NOMO-1 (cell line): ENCODE measurements at regions not wholly inside any gene's neighbourhood (a gene's known extent, or its start where the extent isn't known, plus 50 kb on each side); places are given as distances from the start of the nearest gene placed in this dataset.

ENCODE experiments used
- DNase-seq, 2 experiments: peaks; one replicate each; lab custom pipeline; 2025; ENCODE audit not compliant: unreplicated experiment in 2 of 2; lab: John Stamatoyannopoulos, UW

- DNase-seq: no peak
Observed at GRCh38 chr9:108618906-108619550, 236.8 kb downstream of the ACTL7B start.

- DNase-seq: no peak
Observed at GRCh38 chr9:108617676-108618075, 238.1 kb downstream of the ACTL7B start.

DNA sequence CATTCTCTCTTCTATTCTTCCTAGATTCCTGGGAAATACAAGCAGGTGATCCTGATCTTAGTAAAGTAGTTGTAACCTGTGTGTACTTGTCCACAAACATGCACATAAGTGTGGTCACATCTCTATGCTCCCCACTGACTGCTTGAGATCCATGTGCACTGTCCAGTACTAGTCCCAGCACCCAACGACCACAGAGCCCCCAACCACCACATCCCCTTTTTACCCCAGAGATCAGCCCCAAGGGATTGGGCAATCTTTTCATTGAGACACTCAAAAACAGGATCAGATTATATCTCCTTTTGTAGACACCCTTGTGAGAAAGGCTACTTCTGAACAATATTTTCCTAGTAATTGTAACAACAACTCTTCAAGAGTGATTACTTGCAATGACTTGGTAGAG is 240.6 kb downstream of the ACTL7B start:
- peak; percentile 71 to 76 for DNase-seq

DNA sequence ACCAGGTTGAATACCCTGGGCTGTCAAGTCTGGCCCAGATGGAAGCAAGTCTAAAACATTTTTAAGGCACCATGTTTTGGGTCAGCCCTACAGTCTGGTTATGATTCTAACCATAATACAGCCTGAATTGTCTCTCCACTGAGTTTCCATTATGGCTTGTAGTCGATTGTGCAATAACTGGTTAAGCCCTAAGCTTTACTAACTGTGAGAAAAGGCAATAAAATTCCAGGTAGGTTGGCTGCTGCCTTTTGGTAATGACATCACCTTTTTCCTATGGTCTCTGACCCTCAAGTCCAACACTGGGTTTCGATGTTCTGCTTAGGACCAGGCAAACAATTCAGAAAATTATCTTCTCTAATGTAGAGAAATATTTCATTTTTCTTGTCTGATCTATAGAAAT is 243.3 kb downstream of the ACTL7B start:
- DNase-seq: peak in 1 of 2 experiments; percentile 23

- DNase-seq: no peak
Observed at GRCh38 chr9:108609897-108610253, 245.9 kb downstream of the ACTL7B start.

- no peak for DNase-seq
Observed at GRCh38 chr9:108609227-108609896, 246.4 kb downstream of the ACTL7B start.

DNA sequence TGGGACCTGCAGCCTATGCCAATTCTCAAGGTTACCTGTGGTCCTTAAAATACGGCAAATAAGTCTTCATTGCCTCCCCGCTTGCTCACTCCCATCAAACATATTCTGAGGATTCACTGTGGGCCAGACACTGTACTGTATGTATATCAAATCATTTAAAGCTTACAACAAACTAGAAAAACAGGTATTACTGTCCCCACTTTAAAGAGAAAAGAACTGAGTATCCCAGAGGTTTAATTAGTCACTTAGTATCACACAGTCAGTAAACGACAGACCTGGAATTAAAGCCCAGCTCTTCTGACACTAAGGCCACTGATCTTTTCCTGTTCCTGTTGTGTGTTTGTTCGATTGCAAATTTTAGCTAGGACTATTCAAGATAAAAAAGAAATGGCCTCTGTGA is 248.2 kb downstream of the ACTL7B start:
- no peak for DNase-seq

- DNase-seq: no peak
Observed at GRCh38 chr9:108606401-108606800, 249.4 kb downstream of the ACTL7B start.

- DNase-seq: no peak
Observed at GRCh38 chr9:108603141-108603540, 252.6 kb downstream of the ACTL7B start.

DNA sequence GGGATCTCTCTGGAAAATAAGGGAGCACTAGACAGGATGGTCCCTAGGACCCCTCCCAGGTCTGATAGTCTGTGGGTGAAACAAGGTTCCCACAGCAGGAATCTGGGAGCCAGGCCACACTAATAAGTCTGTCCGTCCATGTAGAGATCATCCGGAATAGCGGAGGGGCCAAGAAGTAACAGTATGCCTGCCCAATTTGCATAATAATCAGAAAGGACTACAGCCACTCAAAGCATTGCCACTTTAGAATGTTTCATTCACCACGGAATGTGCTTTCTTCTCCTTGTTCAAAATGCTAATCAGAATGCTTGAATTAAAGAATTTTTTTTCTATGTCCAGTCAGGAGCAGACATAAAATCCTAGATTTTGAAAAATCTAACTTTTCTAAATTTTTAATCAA is 254.9 kb downstream of the ACTL7B start:
- DNase-seq: no peak

- no peak for DNase-seq
Observed at GRCh38 chr9:108599571-108599970, 256.2 kb downstream of the ACTL7B start.

GRCh38 chr9:108591121-108591520 is 264.7 kb downstream of the ACTL7B start:
- DNase-seq: no peak

DNA sequence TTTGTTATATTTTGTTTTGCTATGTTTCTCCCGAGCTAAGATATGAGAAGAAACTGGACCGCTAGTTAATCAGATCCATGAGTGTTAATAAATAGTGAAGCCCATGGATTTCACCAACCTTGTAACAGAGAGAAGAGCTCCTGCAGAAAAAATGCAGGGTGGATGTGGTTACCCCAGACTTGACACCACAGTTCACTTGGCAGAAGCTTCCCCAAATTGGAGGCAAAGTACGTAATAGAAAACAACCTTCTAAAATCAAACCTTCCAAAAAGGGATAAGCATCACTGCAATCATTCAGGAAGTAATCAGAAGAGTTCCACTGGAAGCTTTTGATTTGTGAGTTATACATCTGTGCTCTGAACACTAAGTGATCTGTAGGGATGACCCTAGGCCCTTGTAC is 267.5 kb downstream of the ACTL7B start:
- peak; percentile 71 to 83 for DNase-seq

DNA sequence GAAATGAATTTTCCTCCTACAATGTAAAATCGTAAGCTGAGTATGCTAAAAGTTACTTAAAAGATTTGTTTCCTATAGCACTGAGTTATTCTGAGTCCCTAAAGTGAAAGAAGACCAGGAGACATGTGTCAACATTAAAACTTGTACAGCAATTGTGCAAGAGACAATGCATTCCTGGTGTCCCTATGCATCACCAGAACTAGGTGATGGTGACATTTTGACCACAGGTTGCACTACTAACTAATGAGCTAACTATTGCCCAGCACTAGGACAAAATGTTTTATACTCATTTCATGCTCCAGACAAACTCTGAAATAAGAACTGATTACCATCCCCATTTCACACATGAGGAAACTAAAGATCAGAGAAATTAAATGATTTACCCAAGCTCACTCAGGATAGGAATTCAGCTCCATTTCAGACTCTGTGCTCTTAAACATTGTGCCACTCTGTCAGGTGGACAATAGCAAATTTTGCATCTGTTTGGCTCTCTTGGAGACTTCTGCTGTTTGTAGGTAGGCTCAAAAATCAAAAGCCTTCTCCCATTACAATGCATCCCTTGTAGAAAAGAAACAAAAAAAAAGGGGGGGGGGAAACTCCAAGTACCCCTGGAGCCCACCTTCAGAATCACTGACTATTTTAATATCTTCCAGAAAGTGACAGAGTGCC is 269.2 kb downstream of the ACTL7B start:
- peak in 1 of 2 experiments; percentile 40 for DNase-seq

- no peak for DNase-seq
Observed at GRCh38 chr9:108584860-108585259, 270.9 kb downstream of the ACTL7B start.

DNA sequence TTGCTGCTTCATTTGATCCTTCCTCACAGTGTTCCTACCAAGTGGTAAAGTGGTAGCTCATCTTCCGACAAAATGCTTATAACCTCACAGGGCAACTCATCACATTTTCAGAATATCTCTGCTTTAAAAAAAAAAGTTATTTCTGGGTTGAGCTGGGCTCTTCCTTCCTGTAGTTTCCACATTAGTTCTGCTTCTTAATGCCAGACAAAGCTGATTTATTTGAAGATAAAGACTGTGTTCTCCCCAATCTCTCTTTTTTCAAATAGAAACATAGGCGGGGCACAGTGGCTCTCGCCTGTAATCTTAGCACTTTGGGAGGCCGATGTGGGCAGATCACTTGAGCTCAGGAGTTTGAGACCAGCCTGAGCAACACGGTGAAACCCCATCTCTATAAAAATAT is 273.1 kb downstream of the ACTL7B start:
- peak; percentile 72 to 86 for DNase-seq

DNA sequence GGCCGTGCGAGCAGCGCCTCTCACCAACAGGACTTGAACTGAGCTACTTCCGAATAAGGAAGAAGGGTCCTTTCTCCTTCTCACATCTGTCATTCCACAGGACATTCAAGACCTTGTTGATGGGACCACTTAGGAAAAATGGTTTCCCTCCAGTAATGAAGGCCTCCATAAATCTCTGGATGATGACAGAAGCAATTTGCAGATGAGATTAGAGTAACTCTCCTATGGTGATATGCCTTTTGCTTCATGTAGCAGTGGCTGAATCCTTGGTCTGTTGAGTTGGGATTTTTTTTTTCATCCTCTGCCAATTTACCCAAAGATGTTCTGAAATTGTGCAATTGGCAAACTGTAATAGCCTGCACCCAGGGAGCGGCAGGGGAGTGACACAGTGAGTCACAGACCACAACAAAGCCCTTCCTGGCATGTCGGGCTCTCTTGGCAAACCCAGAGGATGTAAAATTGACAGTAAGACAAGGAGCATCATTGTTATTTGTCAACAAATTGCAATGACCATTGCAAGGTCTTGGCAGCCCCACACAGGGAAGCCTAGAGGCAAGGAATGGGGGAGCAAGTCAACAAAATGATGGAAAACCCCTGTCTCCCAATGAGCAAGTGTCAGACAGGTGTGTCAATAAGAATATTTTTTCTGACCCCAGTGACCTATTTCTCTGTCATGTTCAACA is 275.9 kb downstream of the ACTL7B start:
- peak; percentile 75 to 77 for DNase-seq

GRCh38 chr9:108575276-108575675 is 280.5 kb downstream of the ACTL7B start:
- no peak for DNase-seq

GRCh38 chr9:108569624-108570023 is 286.2 kb downstream of the ACTL7B start:
- DNase-seq: no peak

DNA sequence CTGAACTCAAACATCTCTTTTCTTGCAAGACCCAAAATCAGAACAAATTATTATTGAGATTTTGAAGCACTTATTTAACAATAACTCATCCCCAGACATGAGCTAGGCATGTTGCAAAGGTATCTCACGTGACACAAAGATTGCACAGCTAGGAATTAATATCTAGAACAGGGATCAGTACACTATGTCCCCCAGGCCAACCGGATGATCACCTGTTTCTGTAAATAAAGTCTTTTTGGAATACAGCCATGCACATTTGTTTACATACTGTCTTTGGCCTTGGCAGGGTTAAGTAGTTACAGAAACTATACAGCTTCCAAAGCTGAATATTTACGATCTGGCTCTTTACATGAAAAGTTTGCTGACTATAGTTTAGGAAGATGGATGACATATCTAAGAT is 287.7 kb downstream of the ACTL7B start:
- no peak for DNase-seq

DNA sequence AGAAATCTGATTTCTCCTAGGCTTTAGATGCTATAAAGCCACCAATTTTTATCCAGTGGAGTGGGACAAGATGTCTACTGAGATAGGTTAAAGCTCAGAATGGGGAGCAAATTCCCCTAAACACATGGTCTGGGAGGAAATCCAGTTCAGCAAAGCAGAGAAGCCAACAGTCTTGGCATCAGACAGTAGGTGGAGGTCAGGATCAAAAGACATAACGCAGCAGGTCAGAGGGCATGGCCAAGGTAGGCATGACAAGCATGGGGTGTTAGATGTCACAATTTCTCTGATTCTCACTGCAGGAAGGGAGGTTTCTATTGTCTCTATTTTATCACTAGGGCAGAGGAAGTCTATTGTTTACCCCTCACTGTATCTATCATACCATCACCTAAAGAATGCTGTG is 288.2 kb downstream of the ACTL7B start:
- no peak for DNase-seq
